Mesodermal cell (in vitro differentiated cells): ENCODE measurements at regions not wholly inside any gene's neighbourhood (a gene's known extent, or its start where the extent isn't known, plus 50 kb on each side); places are given as distances from the start of the nearest gene placed in this dataset.

Experiments used
- H3K27ac ChIP-seq: 2 replicates; pipeline ENCODE4 v1.7.0; 2013; ENCODE audit warnings: mild to moderate bottlenecking, low read depth, low read length, moderate library complexity; ENCODE audit not compliant: severe bottlenecking
- H3K36me3 ChIP-seq: 2 replicates; pipeline ENCODE4 v1.7.1; 2013; ENCODE audit warnings: mild to moderate bottlenecking, low read length, moderate library complexity; ENCODE audit not compliant: control insufficient read depth, insufficient read depth
- H3K4me1 ChIP-seq: one replicate; pipeline ENCODE4 v1.7.1; 2013; ENCODE audit warnings: mild to moderate bottlenecking, low read length; ENCODE audit not compliant: insufficient read depth, control insufficient read depth, poor library complexity, severe bottlenecking
- H3K4me3 ChIP-seq: 2 replicates; pipeline ENCODE4 v1.7.0; 2013; ENCODE audit warnings: low read length, control low read depth, mild to moderate bottlenecking; ENCODE audit not compliant: insufficient read depth, poor library complexity, severe bottlenecking; ENCODE audit errors: extremely low read depth
- H3K9me3 ChIP-seq: 2 replicates; pipeline ENCODE4 v1.7.1; 2013; ENCODE audit warnings: mild to moderate bottlenecking, low read length, moderate library complexity; ENCODE audit not compliant: control insufficient read depth
- WGBS, 2 experiments: methylation state at CpG; one replicate each; pipeline ENCODE4 v1.1.5; 2013; ENCODE audit warnings: missing lambda C conversion rate in 2 of 2; ENCODE audit not compliant: insufficient coverage in 2 of 2; 5-methylcytosine and 5-hydroxymethylcytosine counted together

DNA sequence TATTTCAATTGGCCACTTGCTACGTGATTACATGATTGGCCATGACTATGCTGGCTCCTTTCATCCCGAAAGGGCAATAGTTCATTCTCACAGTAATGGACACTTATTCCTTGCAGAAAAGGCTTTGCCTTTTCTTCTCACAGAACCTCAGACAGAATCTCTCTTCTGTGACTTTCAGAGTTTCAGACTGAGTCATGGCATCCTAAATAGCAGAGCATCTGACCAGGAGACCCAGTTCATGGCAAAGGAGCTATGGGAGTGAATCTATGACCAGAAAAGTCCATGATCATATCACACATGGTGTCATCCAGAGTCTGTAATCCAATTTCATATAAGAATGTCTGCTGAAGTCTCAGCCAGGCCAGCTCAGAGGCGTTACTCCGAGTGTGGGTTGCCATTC lies 263.3 kb upstream of the CLNK start:
- Histone ChIP-seq H3K27ac (no peak overlapping the region), H3K4me3 (no peak overlapping the region), H3K4me1 (no peaks in the 10 kb centered on the region), H3K9me3 (no peaks in the 10 kb centered on the region), H3K36me3 (no peaks in the 10 kb centered on the region)
- 82 to 91% methylated on average over 4 of the region's 4 CpGs for WGBS, 2 experiments

GRCh38 chr4:10944321-10944720 lies 259.8 kb upstream of the CLNK start:
- Histone ChIP-seq H3K36me3 (no peaks in the 10 kb centered on the region), H3K9me3 (peaks cover 17% of the 10 kb centered on the region), H3K4me1 (no peaks in the 10 kb centered on the region), H3K27ac (no peak overlapping the region), H3K4me3 (no peak overlapping the region)
- 60 to 80% methylated on average over 1 of the region's 1 CpG for WGBS, 2 experiments

DNA sequence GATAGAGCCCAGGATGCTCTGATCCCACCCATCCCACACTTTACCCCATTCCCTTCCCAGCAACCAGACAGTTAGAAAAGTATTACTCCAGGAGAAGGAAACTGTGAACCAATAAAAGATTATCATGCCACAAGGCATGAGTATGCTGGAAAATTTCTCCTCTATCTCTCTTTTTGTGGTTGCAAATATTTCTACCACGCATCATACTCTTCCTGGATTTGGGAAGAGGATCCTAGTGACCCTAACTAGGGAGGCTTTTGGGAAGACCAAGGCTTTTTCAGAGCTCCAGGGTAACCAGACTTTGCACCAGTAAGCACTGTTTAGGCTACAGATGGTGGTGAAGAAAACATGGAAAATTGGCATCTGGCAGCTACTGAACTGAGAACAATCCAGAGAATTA lies 257.6 kb upstream of the CLNK start:
- Histone ChIP-seq H3K4me1 (no peaks in the 10 kb centered on the region), H3K9me3 (peaks cover 17% of the 10 kb centered on the region), H3K4me3 (no peak overlapping the region), H3K36me3 (no peaks in the 10 kb centered on the region), H3K27ac (no peak overlapping the region)
- no CpG with 5 or more reads among the region's 1 CpG for WGBS, 2 experiments

DNA sequence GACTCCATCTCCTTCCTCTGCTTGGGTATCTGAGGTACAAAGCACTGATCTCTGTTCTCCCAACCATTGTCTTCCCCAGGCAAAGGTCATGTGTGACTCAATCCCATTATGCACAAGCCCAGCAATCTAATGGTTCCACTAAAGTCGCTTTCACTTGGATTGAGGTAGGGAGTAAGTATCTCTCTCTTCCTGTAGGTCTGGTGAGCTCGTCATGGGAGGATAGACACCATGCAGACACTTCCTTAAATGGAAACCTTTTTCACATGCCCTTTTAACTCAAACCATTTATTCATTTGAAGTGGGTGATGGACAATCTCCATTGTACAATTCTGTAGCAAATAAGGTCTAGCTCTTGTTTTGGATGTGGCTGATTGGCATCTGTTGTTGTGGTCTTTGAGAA lies 245.2 kb upstream of the CLNK start:
- Histone ChIP-seq H3K27ac (no peak overlapping the region), H3K4me3 (no peak overlapping the region), H3K4me1 (no peaks in the 10 kb centered on the region), H3K36me3 (no peaks in the 10 kb centered on the region), H3K9me3 (no peaks in the 10 kb centered on the region)
- WGBS, 2 experiments = no CpG with 5 or more reads among the region's 2 CpGs

GRCh38 chr4:10925996-10926395 lies 241.4 kb upstream of the CLNK start:
- Histone ChIP-seq H3K27ac (no peak overlapping the region), H3K9me3 (no peaks in the 10 kb centered on the region), H3K4me1 (no peaks in the 10 kb centered on the region), H3K4me3 (no peak overlapping the region), H3K36me3 (no peaks in the 10 kb centered on the region)
- 73 to 82% methylated on average over 3 of the region's 3 CpGs for WGBS, 2 experiments

DNA sequence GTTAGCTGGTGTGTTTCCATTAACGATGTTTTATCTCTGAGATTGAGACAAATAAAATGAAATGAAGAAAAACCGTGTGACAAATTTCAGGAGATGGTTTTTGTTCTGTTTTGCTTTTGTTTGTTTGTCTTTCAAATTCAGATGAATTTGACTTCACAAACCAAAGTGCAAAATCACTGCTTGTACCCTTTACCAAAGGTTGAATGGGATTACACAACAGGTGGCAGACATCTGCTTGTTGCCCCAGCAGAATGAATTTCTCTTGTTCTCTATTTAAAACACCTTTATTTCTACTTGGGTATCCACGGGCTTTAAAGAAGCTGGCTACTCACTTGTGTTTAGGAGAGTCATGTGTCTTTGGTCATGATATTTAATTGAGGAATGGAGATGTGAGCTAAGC lies 239.7 kb upstream of the CLNK start:
- Histone ChIP-seq H3K27ac (no peak overlapping the region), H3K36me3 (no peaks in the 10 kb centered on the region), H3K9me3 (no peaks in the 10 kb centered on the region), H3K4me1 (no peaks in the 10 kb centered on the region), H3K4me3 (no peak overlapping the region)
- 78 to 100% methylated on average over 1 to 3 of the region's 3 CpGs for WGBS, 2 experiments

- H3K9me3 ChIP-seq = no peaks in the 10 kb centered on the region
- WGBS, 2 experiments = 81 to 94% methylated on average over 3 to 6 of the region's 7 CpGs
- H3K36me3 ChIP-seq = no peaks in the 10 kb centered on the region
- H3K27ac ChIP-seq = no peak overlapping the region
- no peak overlapping the region for H3K4me3 ChIP-seq
- no peaks in the 10 kb centered on the region for H3K4me1 ChIP-seq
These were observed 233.0 kb upstream of the CLNK start for GRCh38 chr4:10917566-10917965.

DNA sequence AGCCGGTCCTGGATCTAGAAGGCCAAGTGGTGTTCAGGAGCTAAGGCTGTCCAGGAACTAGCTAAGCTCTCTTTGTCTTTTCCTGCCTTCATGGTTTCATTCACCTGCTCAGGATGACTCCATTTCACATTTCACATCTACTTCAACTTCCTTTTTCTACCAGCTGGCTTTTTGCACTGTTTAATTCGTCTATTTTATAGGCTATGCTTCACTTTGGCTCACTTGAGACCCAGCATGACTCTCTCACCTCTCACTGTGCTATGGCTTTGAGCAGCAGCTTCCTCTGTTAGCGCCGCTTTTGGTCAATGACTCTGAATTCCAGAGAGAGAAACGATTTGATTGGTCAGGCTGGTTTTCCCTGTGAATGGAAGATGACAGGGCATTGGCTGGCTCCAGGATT lies 213.5 kb upstream of the CLNK start:
- WGBS, 2 experiments = 86 to 90% methylated on average over 5 of the region's 5 CpGs

GRCh38 chr4:10897076-10897475 lies 212.5 kb upstream of the CLNK start:
- H3K4me1 ChIP-seq = no peaks in the 10 kb centered on the region
- H3K36me3 ChIP-seq = no peaks in the 10 kb centered on the region
- no peaks in the 10 kb centered on the region for H3K9me3 ChIP-seq
- no peak overlapping the region for H3K4me3 ChIP-seq
- H3K27ac ChIP-seq = no peak overlapping the region
- WGBS, 2 experiments = 80 to 88% methylated on average over 5 of the region's 5 CpGs

More for the DNA sequence above, 213.5 kb upstream of the CLNK start:
- H3K4me3 ChIP-seq = no peak overlapping the region
- H3K36me3 ChIP-seq = no peaks in the 10 kb centered on the region
- H3K27ac ChIP-seq = no peak overlapping the region
- H3K4me1 ChIP-seq = no peaks in the 10 kb centered on the region
- H3K9me3 ChIP-seq = no peaks in the 10 kb centered on the region

- Histone ChIP-seq H3K9me3 (no peaks in the 10 kb centered on the region), H3K27ac (no peak overlapping the region), H3K4me3 (no peak overlapping the region), H3K4me1 (no peaks in the 10 kb centered on the region), H3K36me3 (no peaks in the 10 kb centered on the region)
- WGBS, 2 experiments = no CpG with 5 or more reads among the region's 2 CpGs
These were observed 208.8 kb upstream of the CLNK start for GRCh38 chr4:10893395-10893794.

DNA sequence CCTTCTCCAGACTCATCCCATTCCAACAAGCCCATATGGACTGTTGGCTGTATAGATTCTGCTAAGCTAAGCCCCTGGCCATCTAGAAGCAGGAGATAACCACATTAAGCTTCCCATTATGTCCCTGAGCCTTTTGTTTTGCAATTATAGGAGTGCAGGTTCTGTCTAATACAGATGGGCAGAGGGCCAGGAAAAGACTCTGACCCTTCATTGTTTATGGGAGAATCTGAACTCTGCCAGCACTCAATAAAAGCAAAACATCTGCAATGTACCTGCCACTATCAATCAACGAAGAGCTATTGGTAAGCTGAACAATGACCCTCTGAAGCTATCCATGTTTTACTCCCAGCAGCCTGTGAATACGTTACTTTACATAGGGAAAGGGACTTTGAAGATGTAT lies 207.3 kb upstream of the CLNK start:
- no CpG with 5 or more reads among the region's 2 CpGs for WGBS, 2 experiments
- H3K4me1 ChIP-seq = no peaks in the 10 kb centered on the region
- no peaks in the 10 kb centered on the region for H3K36me3 ChIP-seq
- no peak overlapping the region for H3K27ac ChIP-seq
- H3K4me3 ChIP-seq = no peak overlapping the region
- H3K9me3 ChIP-seq = no peaks in the 10 kb centered on the region

- Histone ChIP-seq H3K27ac (no peak overlapping the region), H3K36me3 (no peaks in the 10 kb centered on the region), H3K4me1 (no peaks in the 10 kb centered on the region), H3K9me3 (no peaks in the 10 kb centered on the region), H3K4me3 (no peak overlapping the region)
- 74 to 95% methylated on average over 2 to 3 of the region's 4 CpGs for WGBS, 2 experiments
These were observed 205.3 kb upstream of the CLNK start for GRCh38 chr4:10889819-10890218.
